ENCODE measurements at regions not wholly inside any gene's neighbourhood (a gene's known extent, or its start where the extent isn't known, plus 50 kb on each side); places are given as distances from the start of the nearest gene placed in this dataset.

GRCh38 chr4:100070868-100071267 is 119.4 kb downstream of the DDIT4L start:
- no peak for DNase-seq (ENCODE audit: unreplicated experiment)
- Mint-ChIP-seq H3K27ac (ENCODE audit: low read depth, unreplicated experiment) (no peak overlapping the region), H3K36me3 (ENCODE audit: insufficient read depth, unreplicated experiment) (no peaks in the 10 kb centered on the region), H3K4me3 (ENCODE audit: unreplicated experiment) (no peak overlapping the region), H3K27me3 (ENCODE audit: insufficient read depth, unreplicated experiment) (no peaks in the 10 kb centered on the region), H3K9me3 (ENCODE audit: unreplicated experiment) (no peaks in the 10 kb centered on the region), H3K4me1 (ENCODE audit: insufficient read depth, unreplicated experiment) (peaks cover 12% of the 10 kb centered on the region)
- ChIA-PET POLR2A (no interaction called here), CTCF (interaction anchor here (1.5 kb wide), 1 partner anchor 73 kb away, joined by 7 read pairs; no protein-coding TSS in a partner anchor)
- TF ChIP-seq CTCF (IDR thresholded peaks at IDR 0.05; ENCODE audit: unreplicated experiment) = no peak
- intact Hi-C loops (cut with micrococcal nuclease) = no loop called here
- BruUV-seq (replicated peaks) = no TSS peak

GRCh38 chr4:100069207-100069606 is 119.1 kb upstream of the H2AZ1 start:
- H3K27ac Mint-ChIP-seq (ENCODE audit: low read depth, unreplicated experiment) = no peak overlapping the region
- no peak for DNase-seq (ENCODE audit: unreplicated experiment)
- H3K27me3 Mint-ChIP-seq (ENCODE audit: insufficient read depth, unreplicated experiment) = no peaks in the 10 kb centered on the region
- CTCF ChIA-PET = interaction anchor here (0.9 to 5.2 kb wide), 2 partner anchors 24 to 71 kb away, joined by 3 to 42 read pairs; no protein-coding TSS in a partner anchor
- no peaks in the 10 kb centered on the region for H3K9me3 Mint-ChIP-seq (ENCODE audit: unreplicated experiment)
- no peak for TF ChIP-seq CTCF (IDR thresholded peaks at IDR 0.05; ENCODE audit: unreplicated experiment)
- POLR2A ChIA-PET = interaction anchor here (0.6 to 2.2 kb wide), 2 partner anchors 9 to 51 kb away, joined by 3 to 8 read pairs; no protein-coding TSS in a partner anchor
- H3K36me3 Mint-ChIP-seq (ENCODE audit: insufficient read depth, unreplicated experiment) = no peaks in the 10 kb centered on the region
- no TSS peak for BruUV-seq (replicated peaks)
- no peak overlapping the region for H3K4me3 Mint-ChIP-seq (ENCODE audit: unreplicated experiment)
- no peaks in the 10 kb centered on the region for H3K4me1 Mint-ChIP-seq (ENCODE audit: insufficient read depth, unreplicated experiment)
- intact Hi-C loops (cut with micrococcal nuclease) = no loop called here

- DNase-seq (ENCODE audit: unreplicated experiment) = no peak
- Mint-ChIP-seq H3K27ac (ENCODE audit: low read depth, unreplicated experiment) (no peak overlapping the region), H3K27me3 (ENCODE audit: insufficient read depth, unreplicated experiment) (no peaks in the 10 kb centered on the region), H3K36me3 (ENCODE audit: insufficient read depth, unreplicated experiment) (no peaks in the 10 kb centered on the region), H3K4me1 (ENCODE audit: insufficient read depth, unreplicated experiment) (no peaks in the 10 kb centered on the region), H3K9me3 (ENCODE audit: unreplicated experiment) (no peaks in the 10 kb centered on the region), H3K4me3 (ENCODE audit: unreplicated experiment) (no peak overlapping the region)
- BruUV-seq (replicated peaks) = no TSS peak
- no peak for TF ChIP-seq CTCF (IDR thresholded peaks at IDR 0.05; ENCODE audit: unreplicated experiment)
- CTCF ChIA-PET = interaction anchor here (1.3 to 5.2 kb wide), 2 partner anchors 14 to 69 kb away, joined by 3 to 42 read pairs; no protein-coding TSS in a partner anchor
- POLR2A ChIA-PET = interaction anchor here (1.8 kb wide), 1 partner anchor 69 kb away, joined by 6 read pairs; no protein-coding TSS in a partner anchor
- intact Hi-C loops (cut with micrococcal nuclease) = no loop called here
These were observed 117.2 kb upstream of the H2AZ1 start for GRCh38 chr4:100067255-100067654.

- ChIA-PET POLR2A (interaction anchor here (1.2 kb wide), 1 partner anchor 11 kb away, joined by 3 read pairs; no protein-coding TSS in a partner anchor), CTCF (interaction anchor here (0.7 to 2.2 kb wide), 7 partner anchors 11 to 105 kb away, joined by 3 to 7 read pairs (median 4); no protein-coding TSS in a partner anchor)
- Mint-ChIP-seq H3K27ac (ENCODE audit: low read depth, unreplicated experiment) (no peak overlapping the region), H3K27me3 (ENCODE audit: insufficient read depth, unreplicated experiment) (no peaks in the 10 kb centered on the region), H3K4me1 (ENCODE audit: insufficient read depth, unreplicated experiment) (no peaks in the 10 kb centered on the region), H3K36me3 (ENCODE audit: insufficient read depth, unreplicated experiment) (no peaks in the 10 kb centered on the region), H3K4me3 (ENCODE audit: unreplicated experiment) (no peak overlapping the region), H3K9me3 (ENCODE audit: unreplicated experiment) (no peaks in the 10 kb centered on the region)
- TF ChIP-seq CTCF (IDR thresholded peaks at IDR 0.05; ENCODE audit: unreplicated experiment) = peak; percentile 47
- no peak for DNase-seq (ENCODE audit: unreplicated experiment)
- no TSS peak for BruUV-seq (replicated peaks)
- intact Hi-C loops (cut with micrococcal nuclease) = loop anchor here (1.0 to 5.0 kb wide), 3 partner anchors 65 to 251 kb away; partner anchors contain the start of gene H2AZ1
These were observed 113.3 kb upstream of the H2AZ1 start for GRCh38 chr4:100063355-100063754.
